GM18526 (cell line): ENCODE measurements at regions not wholly inside any gene's neighbourhood (a gene's known extent, or its start where the extent isn't known, plus 50 kb on each side); places are given as distances from the start of the nearest gene placed in this dataset.

Experiments used
- POLR2A ChIP-seq: IDR thresholded peaks from 3 replicates; pipeline ENCODE4 v1.6.1; 2011; ENCODE audit not compliant: insufficient read length; ENCODE audit errors: extremely low read depth

- TF ChIP-seq POLR2A: no peak
Measured at GRCh38 chr4:153034681-153035080, 98.6 kb downstream of the FHDC1 start.

- no peak for TF ChIP-seq POLR2A
Measured at GRCh38 chr4:153036931-153037482, 100.9 kb downstream of the FHDC1 start.

GRCh38 chr4:153038623-153039311, 102.6 kb downstream of the FHDC1 start:
- TF ChIP-seq POLR2A: no peak

GRCh38 chr4:153039542-153040185, 103.5 kb downstream of the FHDC1 start:
- TF ChIP-seq POLR2A: no peak

GRCh38 chr4:153040677-153041076, 104.6 kb downstream of the FHDC1 start:
- no peak for TF ChIP-seq POLR2A

- no peak for TF ChIP-seq POLR2A
Measured at GRCh38 chr4:153044036-153044435, 107.9 kb downstream of the FHDC1 start.

- no peak for TF ChIP-seq POLR2A
Measured at GRCh38 chr4:153045111-153045982, 109.2 kb downstream of the FHDC1 start.

- TF ChIP-seq POLR2A: no peak
Measured at GRCh38 chr4:153058671-153059060, 122.5 kb downstream of the FHDC1 start.

- no peak for TF ChIP-seq POLR2A
Measured at GRCh38 chr4:153060196-153060595, 124.1 kb downstream of the FHDC1 start.

GRCh38 chr4:153061971-153062370, 125.8 kb downstream of the FHDC1 start:
- no peak for TF ChIP-seq POLR2A

GRCh38 chr4:153062652-153063168, 126.6 kb downstream of the FHDC1 start:
- TF ChIP-seq POLR2A: no peak

GRCh38 chr4:153063490-153063889, 127.4 kb downstream of the FHDC1 start:
- TF ChIP-seq POLR2A: no peak

- TF ChIP-seq POLR2A: no peak
Measured at GRCh38 chr4:153064571-153064970, 128.4 kb downstream of the FHDC1 start.

GRCh38 chr4:153065276-153065675, 129.2 kb downstream of the FHDC1 start:
- no peak for TF ChIP-seq POLR2A

GRCh38 chr4:153067376-153067775, 131.3 kb downstream of the FHDC1 start:
- TF ChIP-seq POLR2A: no peak
